Left kidney (tissue), 1 donor: ENCODE measurements at regions not wholly inside any gene's neighbourhood (a gene's known extent, or its start where the extent isn't known, plus 50 kb on each side); places are given as distances from the start of the nearest gene placed in this dataset.

Source experiments
- DNase-seq: peaks from one replicate; pipeline ENCODE4 v3.0.0-alpha.2; 2013

GRCh38 chr13:76512721-76513145, 373.5 kb downstream of the KCTD12 start:
- DNase-seq = no peak

DNA sequence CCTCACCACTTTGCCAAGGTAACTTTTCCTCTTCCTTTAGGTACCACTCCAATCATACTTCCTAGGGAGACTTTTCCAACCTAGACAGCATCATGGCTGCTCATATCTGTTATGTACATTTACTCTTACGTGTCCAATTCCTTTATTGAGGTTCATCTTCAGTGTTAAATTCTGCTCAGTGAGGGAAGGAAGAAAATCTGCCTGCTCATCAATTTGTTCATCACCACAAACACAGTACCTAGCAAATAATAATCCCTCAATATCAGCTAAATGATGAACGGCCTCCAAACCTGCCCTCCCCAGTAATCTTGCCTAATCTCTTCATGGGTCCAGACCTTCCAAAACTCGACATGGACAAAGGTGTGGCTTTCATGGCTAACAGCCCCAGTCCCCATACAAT, 380.8 kb downstream of the KCTD12 start:
- no peak for DNase-seq

- no peak for DNase-seq
These were observed 382.4 kb downstream of the KCTD12 start for GRCh38 chr13:76503766-76504165.

- DNase-seq = no peak
These were observed 382.9 kb downstream of the KCTD12 start for GRCh38 chr13:76503291-76503690.

- DNase-seq = no peak
These were observed 385.3 kb downstream of the KCTD12 start for GRCh38 chr13:76500894-76501293.

- DNase-seq = no peak
These were observed 386.3 kb downstream of the KCTD12 start for GRCh38 chr13:76499891-76500290.

GRCh38 chr13:76489274-76489673, 396.9 kb downstream of the KCTD12 start:
- no peak for DNase-seq

DNA sequence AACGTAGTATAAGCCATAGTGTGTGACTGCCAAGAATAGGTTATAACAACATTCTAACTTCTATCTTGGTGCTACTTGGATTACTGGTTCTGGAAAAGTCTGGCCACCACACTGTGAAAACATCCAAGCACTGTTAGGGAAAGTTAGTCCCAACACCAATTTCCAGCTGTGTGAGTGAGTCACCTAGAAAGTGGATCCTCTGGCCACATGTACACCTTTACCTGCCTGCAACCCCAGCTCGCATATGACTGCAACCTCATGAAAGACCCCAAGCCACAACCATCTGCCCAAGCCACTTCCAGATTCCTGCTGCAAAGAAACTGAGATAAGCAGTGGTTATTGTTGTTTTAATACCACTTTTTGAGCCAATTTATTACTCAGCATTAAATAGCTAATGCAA, 404.5 kb downstream of the KCTD12 start:
- no peak for DNase-seq

DNA sequence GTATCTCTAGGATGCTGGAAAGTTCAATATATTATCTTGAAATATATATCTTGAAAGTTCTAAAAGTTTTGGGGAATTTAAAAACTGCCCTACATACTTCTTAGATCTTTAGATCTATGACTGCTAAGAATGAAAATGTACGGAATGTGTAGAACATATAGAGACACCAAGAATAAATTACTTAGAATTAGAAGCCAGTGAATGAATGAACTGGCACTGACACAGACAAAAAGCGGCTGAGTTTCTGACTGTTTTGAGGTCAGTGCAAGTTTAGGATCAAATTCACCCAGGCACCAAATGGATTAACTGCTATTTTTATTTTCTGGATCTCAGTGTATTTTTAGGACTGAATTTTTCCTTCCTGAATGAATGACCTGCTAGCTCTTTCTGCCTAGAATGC, 411.2 kb downstream of the KCTD12 start:
- no peak for DNase-seq

GRCh38 chr13:76474356-76474755, 411.8 kb downstream of the KCTD12 start:
- DNase-seq = no peak

- peak; percentile 76 for DNase-seq
These were observed 412.6 kb downstream of the KCTD12 start for GRCh38 chr13:76473552-76474134.

DNA sequence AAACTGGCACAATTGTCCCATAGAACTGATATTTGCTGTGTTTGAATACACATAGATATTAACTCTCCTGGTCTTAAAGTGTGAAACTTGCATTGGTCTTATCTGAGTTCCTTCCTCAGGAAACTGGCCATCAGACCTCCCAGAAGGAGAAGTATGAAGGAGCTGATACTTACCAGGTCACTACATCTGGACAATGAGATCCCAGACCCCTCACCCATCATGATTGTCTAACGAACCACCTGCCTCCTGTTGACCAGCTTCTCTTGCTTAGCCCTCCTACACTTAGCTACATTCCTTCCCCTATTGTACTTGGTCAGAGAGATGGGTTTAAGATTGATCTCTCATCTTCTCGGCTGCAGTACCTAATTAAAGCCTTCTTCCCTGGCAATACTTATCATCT, 413.3 kb downstream of the KCTD12 start:
- no peak for DNase-seq

DNA sequence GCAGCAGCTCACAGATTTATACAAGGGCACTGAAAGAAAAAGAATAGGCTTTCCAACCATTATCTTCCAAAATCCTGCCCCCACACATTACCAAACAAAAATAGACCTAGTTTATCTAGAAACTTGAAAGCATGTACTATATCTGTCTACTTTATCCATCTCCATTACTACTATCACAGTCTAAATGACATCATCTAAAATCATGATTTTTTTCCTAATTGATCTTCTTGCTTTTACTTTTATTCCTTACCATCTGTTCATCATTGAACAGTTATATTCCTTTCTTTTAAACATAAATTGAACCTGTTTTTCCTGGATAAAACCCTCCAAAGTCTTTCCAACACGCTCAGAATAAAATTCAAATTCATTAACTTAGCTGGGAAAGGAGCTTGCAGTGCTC, 414.7 kb downstream of the KCTD12 start:
- no peak for DNase-seq

DNA sequence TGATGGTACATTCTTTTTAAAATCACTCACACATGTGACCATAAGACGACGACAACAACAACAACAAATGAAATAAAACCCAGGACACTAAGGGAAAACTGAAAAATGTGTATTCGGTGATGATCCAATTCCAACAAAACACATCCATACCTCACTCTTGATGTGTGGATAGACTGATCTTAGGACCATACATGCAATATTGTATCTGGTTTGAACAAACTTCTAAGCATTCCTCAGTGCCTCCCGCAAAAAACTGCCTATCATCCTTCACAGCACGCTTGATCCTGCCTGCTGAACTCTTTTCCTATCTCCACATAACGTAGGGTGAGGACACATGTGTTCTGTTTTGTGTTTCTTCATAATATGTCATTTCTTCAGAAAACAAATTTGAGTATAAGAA, 415.2 kb downstream of the KCTD12 start:
- DNase-seq = no peak

DNA sequence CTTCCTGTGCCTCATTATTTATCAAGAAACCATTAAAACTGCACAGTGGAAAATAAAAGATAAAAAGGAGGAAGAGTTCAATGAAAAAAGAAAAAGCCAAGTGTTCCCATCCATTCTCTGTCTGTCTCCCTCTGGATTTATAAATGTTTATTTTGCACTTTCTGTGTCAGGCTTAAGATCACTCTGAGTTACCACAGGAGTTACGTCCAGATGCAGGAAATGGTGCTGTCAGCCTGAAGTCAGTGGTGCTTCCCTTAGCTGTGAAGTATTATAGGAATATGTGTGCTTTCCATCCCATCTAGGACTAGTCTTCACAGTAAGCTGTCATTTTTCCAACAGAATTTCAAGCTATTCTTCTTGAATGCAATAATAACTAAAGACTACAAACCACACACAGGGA, 420.2 kb downstream of the KCTD12 start:
- DNase-seq = no peak

GRCh38 chr13:76463314-76463713, 422.9 kb downstream of the KCTD12 start:
- no peak for DNase-seq

- DNase-seq = no peak
These were observed 424.2 kb downstream of the KCTD12 start for GRCh38 chr13:76461999-76462398.

- no peak for DNase-seq
These were observed 424.7 kb downstream of the KCTD12 start for GRCh38 chr13:76461484-76461883.

DNA sequence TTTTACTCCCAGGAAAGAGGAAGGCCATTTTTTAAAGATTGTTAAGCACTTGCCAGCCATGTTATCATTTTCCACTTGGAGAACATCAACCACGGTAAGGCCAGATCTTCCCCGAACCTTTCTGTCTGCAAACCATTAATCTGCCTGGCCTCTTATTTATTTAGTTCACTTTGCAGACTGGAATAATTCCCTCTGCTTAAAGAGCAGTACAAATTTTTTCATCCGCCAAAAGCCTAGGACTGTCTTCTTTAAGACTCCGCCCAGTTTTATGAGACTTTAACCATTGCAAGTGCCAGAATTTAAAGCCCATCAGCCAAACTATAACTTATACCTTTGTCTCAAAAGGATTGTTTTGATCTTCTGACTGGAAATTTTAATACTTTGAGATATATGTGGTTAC, 426.3 kb downstream of the KCTD12 start:
- DNase-seq = no peak

GRCh38 chr13:76455960-76456359, 430.2 kb downstream of the KCTD12 start:
- DNase-seq = peak; percentile 46

DNA sequence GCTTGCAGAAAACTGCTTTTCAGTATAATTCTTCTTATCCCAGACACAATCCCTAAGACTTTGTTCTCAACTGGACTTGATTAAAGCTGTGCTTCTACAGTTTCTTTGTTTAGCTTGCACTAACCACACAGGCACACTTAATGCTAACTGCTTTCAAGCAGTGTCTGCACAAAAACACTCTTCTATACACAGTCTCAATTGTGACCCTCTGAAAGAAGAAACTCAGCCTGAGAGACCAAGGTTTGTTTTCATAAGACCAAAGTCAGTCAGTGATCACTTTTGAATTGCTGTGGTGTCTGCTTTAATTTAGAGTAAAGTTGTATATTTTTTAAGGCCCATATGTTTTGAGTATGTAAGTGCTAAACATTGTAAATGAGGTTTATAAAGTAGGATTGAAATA, 431.2 kb downstream of the KCTD12 start:
- no peak for DNase-seq

DNA sequence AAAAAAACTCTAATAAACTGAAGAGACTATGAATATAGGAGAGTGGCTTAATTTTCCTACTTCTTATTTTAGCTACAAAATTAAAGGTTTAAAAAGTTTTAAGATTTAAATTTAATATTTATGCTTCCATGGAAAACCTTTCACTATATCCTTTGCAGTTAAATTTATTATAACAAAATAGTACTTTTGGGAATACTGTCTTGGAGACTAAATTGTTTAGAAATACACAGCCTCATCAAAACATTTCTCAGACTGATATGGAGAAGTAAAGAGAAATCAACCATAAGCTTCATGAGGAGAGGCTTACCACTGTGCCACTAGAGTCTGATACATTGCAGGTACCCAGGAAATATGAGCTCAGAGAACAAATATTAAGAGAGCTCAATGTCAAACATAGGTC, 436.5 kb downstream of the KCTD12 start:
- no peak for DNase-seq

- DNase-seq = no peak
These were observed 440.0 kb downstream of the KCTD12 start for GRCh38 chr13:76446191-76446590.

DNA sequence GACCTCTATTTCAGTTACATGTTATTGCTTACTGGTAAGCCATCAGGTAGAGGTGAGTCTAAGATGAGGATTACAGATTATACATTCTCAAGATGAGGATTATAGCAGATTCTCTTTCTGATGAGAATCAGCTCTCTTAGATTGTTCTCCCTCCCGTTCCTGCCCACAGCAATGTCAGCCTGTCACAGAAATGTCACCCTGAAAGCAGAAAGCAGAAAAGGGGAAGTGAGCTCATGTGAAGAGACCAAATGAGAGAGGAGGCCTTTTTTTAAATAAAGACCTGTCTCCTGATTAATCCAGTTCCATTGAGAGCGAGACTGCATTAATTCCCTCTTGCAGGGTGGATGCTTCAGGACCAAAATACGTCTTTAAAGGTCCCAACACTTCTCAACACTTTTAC, 445.6 kb downstream of the KCTD12 start:
- DNase-seq = no peak

DNA sequence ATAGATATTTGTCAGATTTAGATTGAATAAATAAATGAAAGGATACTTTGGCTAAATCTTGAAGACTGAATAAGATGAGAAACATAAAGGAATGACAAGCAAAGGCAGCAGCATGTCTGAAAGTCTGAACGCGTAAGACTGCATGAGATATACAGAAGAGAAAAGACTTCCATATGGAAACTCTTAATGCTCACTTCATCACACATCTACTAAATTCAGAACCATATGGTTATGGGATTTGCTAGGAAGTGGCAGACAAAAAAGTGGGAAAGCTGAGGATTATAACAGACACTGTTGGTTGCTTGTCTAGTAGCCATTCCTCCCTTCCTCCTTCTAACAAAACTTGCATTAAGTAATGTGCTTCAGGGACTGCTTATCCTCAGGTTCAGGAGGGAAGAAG, 446.7 kb downstream of the KCTD12 start:
- DNase-seq = no peak
